Ascending aorta (tissue), 2 donors: ENCODE measurements at regions not wholly inside any gene's neighbourhood (a gene's known extent, or its start where the extent isn't known, plus 50 kb on each side); places are given as distances from the start of the nearest gene placed in this dataset.

ENCODE experiments used
- DNase-seq, 2 donors: peaks; one replicate each; pipeline ENCODE4 v3.0.0-alpha.2; 2019; ENCODE audit warnings: low spot score in 2 of 2
- H3K27ac ChIP-seq, 2 donors: fragments of 200-600 bp; sonication (generic); one replicate each; pipeline ENCODE4 v1.5.1; 2016 to 2017; ENCODE audit warnings: mild to moderate bottlenecking in 1 of 2
- H3K27me3 ChIP-seq: fragments of 200-600 bp; sonication (generic); one replicate; pipeline ENCODE4 v1.5.1; 2017
- H3K36me3 ChIP-seq, 2 donors: fragments of 200-600 bp; sonication (generic); one replicate each; pipeline ENCODE4 v1.5.1; 2016
- H3K4me1 ChIP-seq, 2 donors: fragments of 200-600 bp; sonication (generic); one replicate each; pipeline ENCODE4 v1.5.1; 2016 to 2017; ENCODE audit warnings: mild to moderate bottlenecking in 1 of 2
- H3K4me3 ChIP-seq, 2 donors: fragments of 200-600 bp; sonication (generic); one replicate each; pipeline ENCODE4 v1.5.1; 2016 to 2017; ENCODE audit warnings: mild to moderate bottlenecking in 1 of 2
- H3K9me3 ChIP-seq, 2 donors: fragments of 200-600 bp; sonication (generic); one replicate each; pipeline ENCODE4 v1.5.1; 2016
- intact Hi-C: fragments of 100-400 bp; cut with DNase I; formaldehyde crosslinking; loops from one replicate; pipeline ENCODE4 v1.15.1; 2023
- TF ChIP-seq, protein P1 (sequence below), 3 experiments: fragments of 200-600 bp in 2 of 3; fragments of 450-650 bp in 1 of 3; sonication (generic) in 2 of 3; IDR thresholded peaks; one replicate each; pipeline ENCODE4 v1.5.1; 2016 to 2019; ENCODE audit warnings: antibody characterized with exemption in 3 of 3, mild to moderate bottlenecking in 1 of 3, moderate library complexity in 1 of 3

DNA sequence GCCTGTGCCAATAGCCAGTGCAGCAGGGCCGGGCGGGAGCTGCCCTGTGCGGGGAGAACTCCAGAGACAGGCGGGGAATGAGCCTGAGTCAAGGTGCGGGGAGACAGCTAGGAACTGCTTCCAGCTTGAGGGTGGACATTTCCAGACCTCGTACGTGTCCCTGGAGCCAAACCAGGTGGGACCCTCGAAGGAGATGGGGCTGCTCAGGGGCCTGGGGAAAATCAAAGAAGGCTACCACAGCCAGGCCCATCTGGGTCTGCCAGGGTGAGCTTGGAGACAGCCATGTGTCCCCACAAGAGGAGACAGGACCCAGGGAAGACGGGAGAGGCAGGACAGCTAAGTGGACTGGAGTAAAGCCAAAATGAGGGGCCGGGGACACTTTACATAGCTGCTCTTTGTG, 504.9 kb upstream of the MGMT start:
- no peaks in the 10 kb centered on the region for H3K27me3 ChIP-seq
- no peaks in the 10 kb centered on the region for H3K9me3 ChIP-seq
- intact Hi-C loops = no loop called here
- H3K36me3 ChIP-seq = no peaks in the 10 kb centered on the region
- H3K27ac ChIP-seq = no peak overlapping the region
- DNase-seq = no peak
- no peak overlapping the region for H3K4me3 ChIP-seq
- no peaks in the 10 kb centered on the region for H3K4me1 ChIP-seq
- TF ChIP-seq, protein P1, sequence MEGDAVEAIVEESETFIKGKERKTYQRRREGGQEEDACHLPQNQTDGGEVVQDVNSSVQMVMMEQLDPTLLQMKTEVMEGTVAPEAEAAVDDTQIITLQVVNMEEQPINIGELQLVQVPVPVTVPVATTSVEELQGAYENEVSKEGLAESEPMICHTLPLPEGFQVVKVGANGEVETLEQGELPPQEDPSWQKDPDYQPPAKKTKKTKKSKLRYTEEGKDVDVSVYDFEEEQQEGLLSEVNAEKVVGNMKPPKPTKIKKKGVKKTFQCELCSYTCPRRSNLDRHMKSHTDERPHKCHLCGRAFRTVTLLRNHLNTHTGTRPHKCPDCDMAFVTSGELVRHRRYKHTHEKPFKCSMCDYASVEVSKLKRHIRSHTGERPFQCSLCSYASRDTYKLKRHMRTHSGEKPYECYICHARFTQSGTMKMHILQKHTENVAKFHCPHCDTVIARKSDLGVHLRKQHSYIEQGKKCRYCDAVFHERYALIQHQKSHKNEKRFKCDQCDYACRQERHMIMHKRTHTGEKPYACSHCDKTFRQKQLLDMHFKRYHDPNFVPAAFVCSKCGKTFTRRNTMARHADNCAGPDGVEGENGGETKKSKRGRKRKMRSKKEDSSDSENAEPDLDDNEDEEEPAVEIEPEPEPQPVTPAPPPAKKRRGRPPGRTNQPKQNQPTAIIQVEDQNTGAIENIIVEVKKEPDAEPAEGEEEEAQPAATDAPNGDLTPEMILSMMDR (IDR thresholded peaks at IDR 0.05) = no peak

DNA sequence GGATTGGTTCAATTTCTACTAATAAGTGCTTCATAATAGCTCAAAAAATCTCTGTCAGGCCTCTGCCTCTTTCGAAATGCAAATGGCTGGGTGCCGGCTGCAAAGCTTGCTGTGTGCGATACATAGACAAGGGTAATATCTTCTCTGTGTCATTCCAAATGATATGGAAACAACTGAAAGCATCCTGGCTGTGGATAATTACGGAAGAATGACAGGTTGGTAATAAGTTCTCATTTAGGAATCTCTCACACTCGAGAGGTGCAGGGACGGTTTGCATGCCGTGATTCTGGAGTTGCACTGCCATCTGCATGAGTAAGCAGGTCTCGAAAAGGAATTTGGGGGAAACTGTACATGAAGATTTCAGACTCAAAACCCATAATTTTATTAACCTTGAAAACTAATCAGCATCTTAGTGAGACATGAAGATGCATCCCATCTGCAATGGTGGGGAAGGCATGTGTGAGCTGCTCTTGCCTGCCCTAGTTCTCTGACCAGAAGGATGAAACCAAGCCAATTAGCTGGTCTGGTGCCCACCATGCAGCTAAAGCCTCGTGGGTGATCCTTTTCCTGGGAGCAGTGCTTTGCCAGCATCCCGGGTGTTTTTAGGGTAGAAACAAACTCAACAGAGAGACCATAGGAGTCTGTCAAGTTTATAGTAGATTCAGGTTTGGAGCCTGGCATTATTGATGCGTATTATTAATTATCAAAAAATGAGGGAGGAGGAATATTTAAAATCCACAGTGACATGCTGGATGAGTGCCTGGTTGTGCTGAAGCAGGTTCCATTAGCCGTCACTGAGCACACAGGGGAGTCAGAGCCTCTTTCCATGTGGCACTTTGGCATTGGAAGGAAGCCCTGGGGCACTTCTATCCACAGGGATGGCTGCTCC, 503.6 kb upstream of the MGMT start:
- intact Hi-C loops = no loop called here
- no peaks in the 10 kb centered on the region for H3K4me1 ChIP-seq
- no peaks in the 10 kb centered on the region for H3K36me3 ChIP-seq
- no peak overlapping the region for H3K27ac ChIP-seq
- TF ChIP-seq, protein P1 (IDR thresholded peaks at IDR 0.05) = no peak
- no peaks in the 10 kb centered on the region for H3K9me3 ChIP-seq
- H3K27me3 ChIP-seq = no peaks in the 10 kb centered on the region
- no peak for DNase-seq
- H3K4me3 ChIP-seq = no peak overlapping the region

DNA sequence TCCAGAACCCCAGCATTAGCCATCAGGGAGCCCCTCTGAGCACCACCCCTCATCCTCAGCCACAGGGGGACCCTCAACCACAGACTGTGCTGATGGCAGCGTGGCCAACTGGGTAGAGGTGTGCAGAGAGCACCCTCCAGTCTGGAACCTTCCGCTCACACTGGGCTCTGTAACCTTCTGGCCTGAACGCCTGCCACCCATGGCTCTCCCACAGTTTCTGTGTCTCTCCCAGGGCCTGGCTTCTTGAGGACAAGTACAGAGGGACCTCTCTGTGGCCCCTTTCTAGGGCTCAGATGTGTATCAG, 503.0 kb upstream of the MGMT start:
- no peak for DNase-seq
- Histone ChIP-seq H3K36me3 (no peaks in the 10 kb centered on the region), H3K27me3 (no peaks in the 10 kb centered on the region), H3K9me3 (no peaks in the 10 kb centered on the region), H3K27ac (no peak overlapping the region), H3K4me3 (no peak overlapping the region), H3K4me1 (no peaks in the 10 kb centered on the region)
- TF ChIP-seq, protein P1 (IDR thresholded peaks at IDR 0.05) = no peak
- intact Hi-C loops = no loop called here

DNA sequence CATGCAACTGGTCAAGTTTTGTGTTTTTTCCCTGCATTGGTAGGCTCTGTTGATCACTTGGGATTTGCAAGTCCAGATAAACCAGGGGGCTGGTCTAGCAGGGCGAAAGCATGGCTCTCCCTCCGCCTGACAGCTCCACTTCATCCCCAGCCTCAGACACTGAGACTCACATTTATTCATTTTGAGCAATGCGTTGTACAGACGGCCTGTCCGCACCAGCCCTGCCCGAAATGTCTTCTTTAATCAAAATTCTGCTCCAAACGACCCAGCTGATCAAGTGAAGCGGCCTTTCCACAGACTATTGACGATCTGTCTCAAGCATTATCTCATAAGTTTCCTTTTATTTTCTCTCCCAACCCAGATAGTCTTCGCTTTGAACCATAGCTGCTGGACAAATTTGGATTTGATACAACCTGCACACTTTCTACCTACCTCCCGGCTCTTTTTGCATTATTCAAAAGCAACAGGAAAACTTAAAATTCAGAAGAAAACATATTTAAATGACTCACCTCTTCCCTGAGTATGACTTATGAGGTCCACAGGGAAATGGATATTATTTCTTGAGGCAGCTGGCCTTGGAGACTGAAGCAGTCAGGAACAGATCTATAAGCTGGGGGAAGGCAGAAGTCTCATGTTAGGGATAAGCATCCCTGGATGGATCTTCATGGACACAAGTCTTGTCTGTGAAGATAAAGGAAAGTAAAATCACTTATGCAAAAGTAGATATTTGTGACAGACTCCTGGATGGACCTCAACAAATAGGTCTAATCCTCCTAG, 498.9 kb upstream of the MGMT start:
- Histone ChIP-seq H3K27me3 (no peaks in the 10 kb centered on the region), H3K4me1 (no peaks in the 10 kb centered on the region), H3K36me3 (no peaks in the 10 kb centered on the region), H3K9me3 (no peaks in the 10 kb centered on the region), H3K4me3 (no peak overlapping the region), H3K27ac (no peak overlapping the region)
- DNase-seq = no peak
- TF ChIP-seq, protein P1 (IDR thresholded peaks at IDR 0.05) = no peak
- intact Hi-C loops = no loop called here

DNA sequence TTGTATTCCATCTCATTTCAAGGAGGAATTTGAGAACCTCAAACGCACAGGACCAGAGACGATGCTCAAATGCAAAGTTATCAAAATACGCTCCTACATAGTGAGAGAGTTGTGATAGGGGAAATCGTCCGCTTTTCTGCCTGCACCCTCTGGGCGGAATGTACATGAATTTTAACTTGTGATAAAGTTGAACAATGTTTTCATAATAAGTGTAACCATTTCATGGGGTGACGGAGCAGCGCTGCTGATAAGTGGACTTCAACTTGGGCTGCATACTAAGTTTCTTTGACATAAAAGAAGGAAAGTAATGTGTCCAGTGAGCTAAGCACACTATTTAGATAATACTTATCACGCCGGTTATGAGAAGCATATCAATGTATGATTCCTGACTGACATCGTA, 497.5 kb upstream of the MGMT start:
- no peak overlapping the region for H3K27ac ChIP-seq
- intact Hi-C loops = no loop called here
- DNase-seq = no peak

More for the DNA sequence above, 497.5 kb upstream of the MGMT start:
- no peaks in the 10 kb centered on the region for H3K4me1 ChIP-seq
- H3K9me3 ChIP-seq = no peaks in the 10 kb centered on the region
- TF ChIP-seq, protein P1 (IDR thresholded peaks at IDR 0.05) = no peak
- H3K36me3 ChIP-seq = no peaks in the 10 kb centered on the region
- H3K27me3 ChIP-seq = no peaks in the 10 kb centered on the region
- H3K4me3 ChIP-seq = no peak overlapping the region
